ENCODE measurements at regions not wholly inside any gene's neighbourhood (a gene's known extent, or its start where the extent isn't known, plus 50 kb on each side); places are given as distances from the start of the nearest gene placed in this dataset.

DNA sequence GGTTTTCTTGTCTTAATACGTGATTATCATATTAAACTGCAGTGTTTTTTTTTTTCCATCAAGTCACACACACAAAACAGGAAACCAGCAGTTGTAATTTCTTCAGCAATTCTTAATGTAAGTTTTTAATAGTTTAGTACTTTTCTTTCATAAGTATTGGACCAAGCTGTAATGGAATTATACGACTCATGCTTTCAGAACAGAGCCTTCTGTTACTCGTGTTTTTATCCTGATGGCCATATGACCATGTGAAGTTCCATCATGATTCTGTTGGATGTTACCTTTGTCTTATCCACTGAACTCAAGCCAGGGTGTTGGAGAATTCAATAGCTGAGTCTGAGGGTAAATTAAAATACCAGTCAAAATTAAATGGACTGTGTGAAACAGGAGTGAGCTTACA, 72.0 kb upstream of the S1PR1 start:
- no peak overlapping the region for H3K4me3 ChIP-seq (ENCODE audit: low read length)
- TF ChIP-seq ZNF274 (IDR thresholded peaks at IDR 0.05; ENCODE audit: low read depth, low read length), result no peak

DNA sequence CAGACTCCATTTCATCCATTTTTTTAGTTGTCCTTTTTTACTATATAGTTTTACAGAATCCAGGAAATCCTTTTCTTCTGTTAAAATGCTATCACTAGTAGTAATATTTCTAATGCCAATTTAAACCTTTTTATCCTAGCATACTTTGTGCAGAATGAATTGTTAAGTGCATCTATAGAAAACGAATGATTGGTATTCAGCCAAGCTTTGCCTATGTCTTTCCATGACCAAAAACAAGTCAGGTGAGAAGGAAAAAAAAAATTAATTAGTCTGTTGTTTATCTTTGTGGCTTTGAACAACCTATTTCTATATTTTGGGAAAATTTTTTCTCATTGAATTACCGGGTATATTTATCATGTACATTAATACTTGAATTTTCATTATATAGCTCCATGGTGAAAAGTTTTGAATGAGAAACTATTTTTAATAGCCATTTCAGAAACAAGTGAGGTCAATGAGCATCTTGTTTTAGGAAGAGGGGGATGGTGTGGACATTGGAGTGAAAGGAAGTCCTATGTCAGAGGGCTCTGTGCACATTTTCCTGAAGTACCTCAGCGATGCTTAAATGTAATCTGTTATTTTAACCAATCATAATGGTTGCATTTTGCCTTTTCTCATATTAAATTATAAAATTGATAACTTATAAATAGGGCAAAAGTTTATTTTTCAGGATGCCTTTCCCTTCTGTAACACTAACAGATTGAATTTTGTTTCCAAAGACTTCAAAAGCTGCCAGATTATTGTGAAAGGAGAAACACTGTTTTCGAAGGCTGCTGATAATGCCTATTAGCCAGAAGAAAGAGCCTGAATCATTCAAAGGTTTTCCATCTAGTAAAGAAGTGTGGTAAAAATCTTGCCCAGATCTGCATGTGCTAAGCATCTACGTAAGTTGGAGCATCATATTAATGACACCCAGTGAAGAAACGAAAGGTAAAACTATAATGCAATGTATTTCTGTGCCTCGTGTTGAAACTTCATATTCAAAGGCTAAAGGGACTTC, 73.8 kb upstream of the S1PR1 start:
- no peak for TF ChIP-seq ZNF274 (IDR thresholded peaks at IDR 0.05; ENCODE audit: low read depth, low read length)
- no peak overlapping the region for H3K4me3 ChIP-seq (ENCODE audit: low read length)

DNA sequence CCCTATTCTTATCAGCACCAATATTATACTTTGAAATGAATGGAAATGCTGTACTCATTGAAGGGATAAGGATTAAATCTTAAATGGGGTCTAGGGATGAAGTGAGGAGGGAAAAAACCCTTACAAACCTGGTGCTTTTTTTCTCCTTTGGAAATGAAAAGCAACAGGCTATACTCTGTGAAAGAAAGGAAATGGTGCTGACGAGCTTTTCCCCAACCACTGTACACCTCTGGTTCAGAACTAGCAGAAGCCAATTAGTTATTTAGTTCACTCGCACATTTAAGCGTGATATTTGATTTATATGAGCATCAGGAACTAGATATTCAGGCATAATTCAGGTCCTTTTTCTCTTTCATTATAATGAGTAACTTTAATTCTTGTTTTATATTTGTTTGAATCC, 74.5 kb upstream of the S1PR1 start:
- no peak for TF ChIP-seq ZNF274 (IDR thresholded peaks at IDR 0.05; ENCODE audit: low read depth, low read length)
- H3K4me3 ChIP-seq (ENCODE audit: low read length), result no peak overlapping the region

DNA sequence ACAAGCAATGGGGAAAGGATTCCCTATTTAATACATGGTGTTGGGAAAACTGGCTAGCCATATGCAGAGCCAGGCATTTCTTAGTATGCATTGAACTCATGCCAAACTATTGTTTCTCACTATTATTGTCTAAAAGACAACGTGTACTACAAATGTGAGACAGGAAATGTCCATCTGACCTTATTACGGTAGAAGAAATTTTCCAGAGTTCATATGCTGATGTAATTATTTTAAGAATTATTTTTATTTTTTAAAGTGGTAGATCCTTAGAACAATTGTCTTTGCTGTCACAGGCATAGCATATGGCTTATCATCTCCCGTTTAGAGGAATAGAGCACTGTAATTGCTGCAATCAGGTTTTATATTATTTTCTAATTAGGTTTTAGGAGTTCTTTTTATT, 75.2 kb upstream of the S1PR1 start:
- no peak for TF ChIP-seq ZNF274 (IDR thresholded peaks at IDR 0.05; ENCODE audit: low read depth, low read length)

DNA sequence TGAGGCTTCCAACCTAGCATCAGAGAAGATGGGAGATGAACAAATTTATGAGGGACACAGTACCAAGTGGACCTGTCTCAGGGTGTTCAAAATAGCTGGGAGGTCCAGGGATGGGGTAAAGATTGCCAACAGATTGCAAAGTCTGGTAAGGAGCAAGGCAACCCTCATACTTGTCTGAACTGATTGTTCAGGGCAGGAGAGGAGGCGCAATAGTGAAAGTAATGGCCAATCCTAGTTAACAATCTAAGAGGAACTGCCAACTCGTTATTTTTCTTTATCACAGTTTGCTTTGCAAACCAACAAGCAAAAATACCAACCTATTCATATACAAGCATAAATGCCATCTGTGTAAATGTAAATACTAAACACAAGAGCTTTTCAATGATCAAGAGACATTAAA, 78.4 kb upstream of the S1PR1 start:
- H3K4me3 ChIP-seq (ENCODE audit: low read length), result no peak overlapping the region
- no peak for TF ChIP-seq ZNF274 (IDR thresholded peaks at IDR 0.05; ENCODE audit: low read depth, low read length)

More for the DNA sequence above, 75.2 kb upstream of the S1PR1 start:
- no peak overlapping the region for H3K4me3 ChIP-seq (ENCODE audit: low read length)

DNA sequence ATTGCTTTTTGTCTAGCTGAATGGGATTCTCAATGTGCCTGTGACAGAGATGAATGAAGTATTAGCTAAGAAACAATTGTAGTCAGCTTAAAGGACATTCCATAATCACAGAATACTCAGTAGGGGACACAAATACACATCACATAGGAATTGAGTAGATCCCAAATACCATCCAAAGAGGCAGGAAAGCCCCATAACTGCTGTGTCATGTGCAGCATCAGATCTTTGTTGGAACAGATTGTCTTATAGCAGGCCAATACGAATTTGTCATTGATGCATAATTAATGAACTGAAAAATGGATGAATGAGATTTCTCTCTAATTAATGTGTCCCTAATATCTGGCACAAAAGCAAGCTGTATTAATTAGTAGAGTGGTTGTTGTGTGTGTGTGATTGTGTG, 82.3 kb upstream of the S1PR1 start:
- H3K4me3 ChIP-seq (ENCODE audit: low read length), result no peak overlapping the region
- TF ChIP-seq ZNF274 (IDR thresholded peaks at IDR 0.05; ENCODE audit: low read depth, low read length), result no peak

DNA sequence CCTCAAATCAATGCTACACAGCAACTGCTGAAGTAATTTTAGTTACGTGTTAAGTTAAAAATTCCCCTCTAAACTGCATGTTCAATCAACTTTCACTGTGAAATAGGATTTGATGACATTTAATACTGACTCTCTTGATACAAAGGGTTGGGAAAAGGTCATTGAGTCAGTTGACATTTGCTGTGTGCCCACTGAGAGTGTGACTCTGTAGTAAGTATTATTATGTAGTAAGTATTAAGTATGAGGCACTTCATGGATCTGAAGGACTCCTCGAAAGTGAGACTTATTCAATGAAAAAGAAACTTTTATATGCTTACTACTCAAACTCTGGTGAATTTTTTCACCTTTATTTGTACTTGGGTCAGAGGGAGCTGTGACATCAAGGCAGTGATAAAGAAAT, 83.1 kb upstream of the S1PR1 start:
- H3K4me3 ChIP-seq (ENCODE audit: low read length), result no peak overlapping the region
- no peak for TF ChIP-seq ZNF274 (IDR thresholded peaks at IDR 0.05; ENCODE audit: low read depth, low read length)

DNA sequence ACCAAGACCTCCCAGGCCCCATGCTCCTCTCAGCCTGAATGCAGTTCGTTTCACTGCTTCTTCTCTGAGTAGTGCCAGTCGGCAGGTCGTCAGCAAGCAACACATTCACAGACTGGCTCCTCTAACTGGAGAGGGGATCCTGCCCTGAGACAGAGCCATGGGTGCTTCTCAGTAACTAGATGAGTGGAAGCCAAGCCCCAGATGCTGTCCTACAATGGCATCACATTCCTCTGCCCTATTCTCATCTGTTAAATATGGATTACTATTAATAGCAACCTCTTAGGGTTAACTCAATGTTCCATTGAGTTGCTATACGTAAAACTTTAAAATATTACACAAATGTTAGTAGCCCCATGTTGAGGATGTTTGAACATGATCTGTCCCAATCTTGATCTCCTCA, 84.2 kb upstream of the S1PR1 start:
- H3K4me3 ChIP-seq (ENCODE audit: low read length), result no peak overlapping the region
- TF ChIP-seq ZNF274 (IDR thresholded peaks at IDR 0.05; ENCODE audit: low read depth, low read length), result no peak

DNA sequence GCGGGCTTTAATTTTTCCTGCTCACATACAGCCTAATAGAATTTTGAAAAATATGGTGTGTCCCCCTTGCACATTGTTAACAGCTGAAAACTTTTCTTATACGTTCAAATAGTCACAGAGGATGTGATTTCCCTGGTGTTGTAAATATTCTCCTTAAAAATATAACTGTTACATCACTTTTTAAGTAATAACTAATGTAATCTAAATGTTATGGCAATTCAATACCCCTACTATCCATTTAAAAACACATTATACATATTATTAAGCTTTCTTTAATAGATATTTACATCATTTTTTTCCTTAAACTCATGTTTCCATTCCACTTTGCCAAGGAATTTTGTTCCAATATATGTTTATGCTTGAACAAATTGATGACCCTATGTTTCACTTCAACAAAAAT, 85.5 kb upstream of the S1PR1 start:
- TF ChIP-seq ZNF274 (IDR thresholded peaks at IDR 0.05; ENCODE audit: low read depth, low read length), result no peak
- H3K4me3 ChIP-seq (ENCODE audit: low read length), result no peak overlapping the region

DNA sequence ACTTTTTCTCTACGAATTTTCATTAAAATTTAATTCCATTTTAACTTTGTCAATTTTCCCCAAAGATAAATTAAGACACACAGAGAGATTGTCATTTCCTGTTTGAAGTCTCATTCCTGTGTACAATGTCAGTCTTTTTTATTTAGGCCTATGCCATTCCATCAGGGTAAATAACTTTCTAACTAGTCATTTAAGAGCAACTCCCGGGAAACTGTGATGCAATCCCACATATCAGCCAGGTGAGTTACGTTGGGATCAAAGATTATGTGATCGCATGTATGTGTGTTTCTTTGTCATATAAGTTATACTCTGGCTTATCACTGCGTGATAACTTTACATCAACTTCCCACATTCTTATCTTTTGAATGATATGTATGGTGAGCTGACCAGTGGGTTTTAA, 86.1 kb upstream of the S1PR1 start:
- no peak for TF ChIP-seq ZNF274 (IDR thresholded peaks at IDR 0.05; ENCODE audit: low read depth, low read length)
- no peak overlapping the region for H3K4me3 ChIP-seq (ENCODE audit: low read length)

DNA sequence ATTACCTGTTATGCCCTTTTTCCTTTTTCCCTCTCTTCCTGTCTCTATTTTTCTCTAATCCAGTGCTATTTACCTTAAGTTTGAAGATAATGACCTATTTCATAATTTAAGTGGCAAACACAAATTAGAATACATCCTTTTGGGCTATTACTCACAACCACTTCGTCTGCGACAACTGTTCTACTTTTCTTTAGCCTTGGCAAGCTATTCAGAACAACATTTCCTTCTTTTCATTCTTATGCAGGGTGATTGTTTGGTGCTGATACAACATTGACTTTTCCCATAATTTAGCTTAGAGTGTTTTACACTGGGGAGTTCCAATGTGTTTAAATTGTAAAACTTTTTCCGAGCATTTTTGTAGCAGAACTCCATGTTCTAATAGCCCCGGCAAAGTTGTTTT, 86.6 kb upstream of the S1PR1 start:
- no peak overlapping the region for H3K4me3 ChIP-seq (ENCODE audit: low read length)
- TF ChIP-seq ZNF274 (IDR thresholded peaks at IDR 0.05; ENCODE audit: low read depth, low read length), result no peak

DNA sequence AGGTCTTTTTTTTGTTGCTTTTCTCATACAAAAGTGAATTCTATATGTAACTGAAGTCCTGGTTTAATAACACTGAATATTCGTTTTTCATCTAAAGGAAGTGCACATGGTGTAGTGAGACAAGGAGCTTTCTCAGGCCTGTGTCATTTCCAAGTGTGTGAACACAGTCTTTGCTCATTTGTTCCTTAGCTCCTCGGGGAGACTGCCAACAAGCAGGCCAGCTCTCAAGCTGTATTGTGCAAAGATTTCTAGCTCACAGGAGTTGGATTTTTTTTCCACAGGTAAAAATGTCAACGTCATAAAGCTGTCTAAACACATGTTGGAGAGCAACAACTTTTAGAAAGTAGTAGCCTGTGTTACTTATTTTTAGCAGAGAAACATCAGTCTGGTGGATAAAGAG, 87.8 kb upstream of the S1PR1 start:
- no peak for TF ChIP-seq ZNF274 (IDR thresholded peaks at IDR 0.05; ENCODE audit: low read depth, low read length)
- no peak overlapping the region for H3K4me3 ChIP-seq (ENCODE audit: low read length)

DNA sequence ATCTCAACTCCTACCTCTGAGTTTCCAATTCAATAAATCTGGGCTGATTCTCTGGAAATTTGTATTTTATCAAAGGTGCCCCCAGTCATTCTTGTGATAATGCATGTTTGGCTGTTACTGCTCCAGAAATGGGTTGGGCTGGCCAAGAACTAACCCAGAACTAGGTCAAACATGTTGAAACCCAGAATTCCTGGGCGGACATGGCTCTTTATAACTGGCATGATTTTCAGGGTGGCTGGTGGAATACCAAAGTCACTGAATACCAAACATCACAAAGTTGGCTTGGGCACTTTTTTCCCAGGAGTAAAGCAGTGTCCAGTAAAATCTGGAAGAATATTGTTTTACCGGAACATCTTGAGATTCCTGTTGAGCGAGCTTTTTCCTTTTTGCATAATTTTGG, 89.4 kb upstream of the S1PR1 start:
- no peak overlapping the region for H3K4me3 ChIP-seq (ENCODE audit: low read length)
- TF ChIP-seq ZNF274 (IDR thresholded peaks at IDR 0.05; ENCODE audit: low read depth, low read length), result no peak

DNA sequence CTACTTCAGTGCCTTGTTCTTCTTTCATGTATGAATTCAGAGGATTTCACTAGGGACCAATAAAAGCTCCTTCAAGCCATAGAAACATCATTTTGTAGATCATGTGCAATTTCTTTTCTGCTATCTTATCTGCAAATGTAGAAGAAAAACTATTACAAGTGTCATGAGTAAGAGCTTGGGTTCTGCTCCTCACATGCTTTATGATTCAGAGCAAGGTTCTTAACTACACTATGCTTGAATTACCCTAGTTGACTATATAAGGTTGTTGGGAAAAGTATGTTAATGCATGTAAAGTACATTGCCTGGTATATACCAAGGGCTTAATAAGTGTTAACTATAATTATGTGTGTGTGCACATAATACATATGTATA, 91.4 kb upstream of the S1PR1 start:
- H3K4me3 ChIP-seq (ENCODE audit: low read length), result no peak overlapping the region
- no peak for TF ChIP-seq ZNF274 (IDR thresholded peaks at IDR 0.05; ENCODE audit: low read depth, low read length)

DNA sequence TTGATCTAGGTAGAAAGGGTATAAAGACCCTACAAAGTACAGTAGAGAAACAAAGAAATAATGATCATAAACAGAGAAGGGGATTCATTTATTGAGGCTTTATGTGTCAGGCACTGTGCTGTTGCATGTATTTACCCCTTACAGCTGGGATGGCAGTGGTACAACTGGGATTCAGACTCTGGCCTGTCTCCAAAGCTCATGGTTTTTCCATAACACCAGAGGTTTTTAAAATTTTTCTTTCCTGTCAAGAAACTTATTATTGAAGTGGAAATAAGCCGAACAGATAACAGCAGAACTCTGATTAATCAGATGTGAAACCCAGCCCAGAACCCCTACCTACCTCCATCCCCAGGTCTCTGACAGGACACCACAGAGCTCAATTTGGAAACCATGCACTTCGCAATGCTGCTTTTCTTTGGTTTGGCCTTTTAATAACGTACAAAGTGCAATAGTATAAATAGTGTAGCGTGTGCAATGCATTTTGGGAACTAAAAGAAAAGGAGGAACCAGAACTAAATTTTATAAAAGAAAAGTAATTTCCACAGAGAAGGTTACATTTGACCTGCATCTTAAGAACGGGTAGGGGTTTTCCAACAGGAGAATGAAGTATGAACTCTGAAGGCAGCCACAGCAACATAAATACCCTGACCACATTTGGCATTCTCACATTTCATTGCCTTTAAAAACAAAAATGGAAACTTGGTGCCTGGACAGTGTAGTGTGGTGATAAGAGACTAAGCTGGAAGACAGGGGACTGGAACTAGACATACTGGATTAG, 92.0 kb upstream of the S1PR1 start:
- no peak for TF ChIP-seq ZNF274 (IDR thresholded peaks at IDR 0.05; ENCODE audit: low read depth, low read length)
- H3K4me3 ChIP-seq (ENCODE audit: low read length), result no peak overlapping the region

All from GM08714 (cell line).